GM23338 (cell line): ENCODE measurements at regions not wholly inside any gene's neighbourhood (a gene's known extent, or its start where the extent isn't known, plus 50 kb on each side); places are given as distances from the start of the nearest gene placed in this dataset.

Experiments
- ATAC-seq: fragments of 200-7000 bp; cut with Tn5 transposase; 3 replicates; pipeline ENCODE4 v1.9.1; 2020
- DNase-seq: peaks from one replicate; pipeline ENCODE4 v3.0.0-alpha.2; 2015; ENCODE audit warnings: low spot score
- H2AFZ ChIP-seq: fragments of 200-600 bp; sonication (generic); 2 replicates; pipeline ENCODE4 v1.8.0; 2016; ENCODE audit warnings: antibody characterized with exemption, mild to moderate bottlenecking, moderate library complexity
- H3F3A ChIP-seq: fragments of 200-600 bp; sonication (generic); replicated peaks from 2 replicates; pipeline ENCODE4 v1.8.0; 2017; ENCODE audit warnings: antibody characterized with exemption, mixed run types, low read depth
- H3K27ac ChIP-seq: fragments of 200-600 bp; sonication (generic); 2 replicates; pipeline ENCODE4 v1.6.1; 2016; ENCODE audit warnings: low read depth
- H3K27me3 ChIP-seq: fragments of 200-600 bp; sonication (generic); 2 replicates; pipeline ENCODE4 v1.8.0; 2016; ENCODE audit warnings: mild to moderate bottlenecking, mixed run types, moderate library complexity; ENCODE audit not compliant: insufficient read depth
- H3K36me3 ChIP-seq: fragments of 200-600 bp; sonication (generic); 2 replicates; pipeline ENCODE4 v1.8.0; 2016; ENCODE audit warnings: mild to moderate bottlenecking; ENCODE audit not compliant: insufficient read depth
- H3K4me1 ChIP-seq: fragments of 200-600 bp; sonication (generic); 2 replicates; pipeline ENCODE4 v1.8.0; 2016; ENCODE audit warnings: mild to moderate bottlenecking, moderate library complexity; ENCODE audit not compliant: insufficient read depth
- H3K4me2 ChIP-seq: fragments of 200-600 bp; sonication (generic); 2 replicates; pipeline ENCODE4 v1.7.1; 2017; ENCODE audit warnings: mixed run types
- H3K4me3 ChIP-seq: fragments of 200-600 bp; sonication (generic); 2 replicates; pipeline ENCODE4 v1.6.1; 2016; ENCODE audit warnings: mixed run types
- H3K79me2 ChIP-seq: fragments of 200-600 bp; sonication (generic); replicated peaks from 2 replicates; pipeline ENCODE4 v1.8.0; 2017; ENCODE audit warnings: mild to moderate bottlenecking; ENCODE audit not compliant: insufficient read depth
- H3K9me2 ChIP-seq: fragments of 200-600 bp; sonication (generic); 2 replicates; pipeline ENCODE4 v1.8.0; 2017; ENCODE audit not compliant: insufficient read depth
- H4K20me1 ChIP-seq: fragments of 200-600 bp; sonication (generic); replicated peaks from 2 replicates; pipeline ENCODE4 v1.8.0; 2017; ENCODE audit warnings: mild to moderate bottlenecking; ENCODE audit not compliant: insufficient read depth
- H3K27ac Mint-ChIP-seq: 2 replicates; pipeline ENCODE4 v1.8.0; 2020; ENCODE audit warnings: inconsistent platforms, mild to moderate bottlenecking, moderate library complexity, mixed read lengths
- H3K27me3 Mint-ChIP-seq: 3 replicates; pipeline ENCODE4 v1.8.0; 2022; ENCODE audit warnings: low read depth, mild to moderate bottlenecking, moderate library complexity, mixed read lengths, inconsistent platforms; ENCODE audit not compliant: insufficient read depth, poor library complexity
- H3K36me3 Mint-ChIP-seq: 3 replicates; pipeline ENCODE4 v1.8.0; 2021; ENCODE audit warnings: low read depth, mild to moderate bottlenecking, inconsistent platforms, moderate library complexity, mixed read lengths
- H3K4me1 Mint-ChIP-seq: 3 replicates; pipeline ENCODE4 v1.8.0; 2020; ENCODE audit warnings: mild to moderate bottlenecking, inconsistent platforms, mixed read lengths
- H3K4me3 Mint-ChIP-seq: 3 replicates; pipeline ENCODE4 v1.8.0; 2021; ENCODE audit warnings: moderate library complexity, mild to moderate bottlenecking, inconsistent platforms, mixed read lengths
- H3K9me3 Mint-ChIP-seq: 3 replicates; pipeline ENCODE4 v1.8.0; 2020; ENCODE audit warnings: moderate library complexity, mild to moderate bottlenecking, inconsistent platforms, mixed read lengths
- CREB1 ChIP-seq: fragments of 250-450 bp; sonication (Bioruptor Pico); IDR thresholded peaks from 2 replicates; pipeline ENCODE4 v1.5.0; 2020; ENCODE audit warnings: low read depth, mild to moderate bottlenecking, moderate library complexity
- CTCF ChIP-seq, 2 experiments: fragments of 200-600 bp in 1 of 2; sonication (generic) in 1 of 2; conservative IDR thresholded peaks; 2 replicates each; pipeline versions ENCODE4 v1.5.1 to v1.6.1; 2016 to 2017; ENCODE audit warnings: antibody characterized with exemption in 2 of 2, low read depth in 2 of 2, mild to moderate bottlenecking in 2 of 2, moderate library complexity in 1 of 2
- ETS1 ChIP-seq: IDR thresholded peaks from 2 replicates; pipeline ENCODE4 v1.6.1; 2016; ENCODE audit warnings: antibody characterized with exemption
- EZH2 ChIP-seq: fragments of 200-600 bp; sonication (generic); IDR thresholded peaks from one replicate; pipeline ENCODE4 v1.8.0; 2017; ENCODE audit warnings: antibody characterized with exemption, mild to moderate bottlenecking, low read depth; ENCODE audit not compliant: unreplicated experiment
- EZH2phosphoT487 ChIP-seq: fragments of 200-600 bp; sonication (generic); IDR thresholded peaks from one replicate; pipeline ENCODE4 v1.8.1; 2018; ENCODE audit warnings: antibody characterized with exemption; ENCODE audit not compliant: unreplicated experiment
- NANOG ChIP-seq: IDR thresholded peaks from 2 replicates; pipeline ENCODE4 v1.6.1; 2016; ENCODE audit warnings: antibody characterized with exemption, borderline replicate concordance
- POLR2AphosphoS5 ChIP-seq: IDR thresholded peaks from 2 replicates; pipeline ENCODE4 v1.6.1; 2016; ENCODE audit warnings: antibody characterized with exemption, low read depth
- STAT1 ChIP-seq: IDR thresholded peaks from one replicate; pipeline ENCODE4 v1.6.1; 2016; ENCODE audit warnings: antibody characterized with exemption; ENCODE audit not compliant: unreplicated experiment
- ZNF114 ChIP-seq: fragments of 250-450 bp; sonication (Bioruptor Pico); IDR thresholded peaks from 2 replicates; pipeline ENCODE4 v1.5.0; 2020; ENCODE audit warnings: mild to moderate bottlenecking, moderate library complexity
- ZNF331 ChIP-seq: fragments of 250-450 bp; sonication (Bioruptor Pico); IDR thresholded peaks from 2 replicates; pipeline ENCODE4 v1.5.0; 2020; ENCODE audit warnings: low read depth, mild to moderate bottlenecking, moderate library complexity
- ZNF462 ChIP-seq: fragments of 250-450 bp; sonication (Bioruptor Pico); IDR thresholded peaks from 2 replicates; pipeline ENCODE4 v1.5.0; 2020; ENCODE audit warnings: mild to moderate bottlenecking, moderate library complexity

- no peak overlapping the region for H2AFZ ChIP-seq
- DNase-seq (no peak), ATAC-seq (no peak)
- TF ChIP-seq EZH2: no peak
- no peaks in the 10 kb centered on the region for H3F3A ChIP-seq
- H3K79me2 ChIP-seq: no peaks in the 10 kb centered on the region
- no peaks in the 10 kb centered on the region for H3K9me2 ChIP-seq
- no peaks in the 10 kb centered on the region for H4K20me1 ChIP-seq
- peaks cover 3% of the 10 kb centered on the region; the same call in 1 of the 2 replicates for H3K4me1 ChIP-seq
- Mint-ChIP-seq H3K36me3 (peaks cover 9% of the 10 kb centered on the region; the same call in 1 of the 3 replicates), H3K4me3 (no peak overlapping the region), H3K9me3 (peaks cover 9% of the 10 kb centered on the region), H3K27me3 (no peaks in the 10 kb centered on the region), H3K27ac (no peak overlapping the region), H3K4me1 (no peaks in the 10 kb centered on the region; the same call in 2 of the 3 replicates)
- H3K27me3 ChIP-seq: no peaks in the 10 kb centered on the region
- peaks cover 5% of the 10 kb centered on the region; the same call in 1 of the 2 replicates for H3K36me3 ChIP-seq
- no peak overlapping the region for H3K4me3 ChIP-seq
- no peak overlapping the region for H3K4me2 ChIP-seq
- H3K27ac ChIP-seq: no peak overlapping the region
These were observed 61.8 kb upstream of the NRP1 start for GRCh38 chr10:33396279-33396678.

- H3K4me1 Mint-ChIP-seq: no peaks in the 10 kb centered on the region; the same call in 2 of the 3 replicates
- DNase-seq (no peak), ATAC-seq (no peak)
- H3K27me3 Mint-ChIP-seq: no peaks in the 10 kb centered on the region
- Histone ChIP-seq H3K27me3 (no peaks in the 10 kb centered on the region), H3K4me2 (no peak overlapping the region), H3K4me1 (peaks cover 3% of the 10 kb centered on the region; the same call in 1 of the 2 replicates), H3K4me3 (no peak overlapping the region), H3F3A (no peaks in the 10 kb centered on the region), H3K79me2 (no peaks in the 10 kb centered on the region), H3K9me2 (no peaks in the 10 kb centered on the region), H2AFZ (no peak overlapping the region), H3K36me3 (peaks cover 5% of the 10 kb centered on the region; the same call in 1 of the 2 replicates), H4K20me1 (no peaks in the 10 kb centered on the region), H3K27ac (no peak overlapping the region)
- H3K27ac Mint-ChIP-seq: no peak overlapping the region
- H3K36me3 Mint-ChIP-seq: peaks cover 9% of the 10 kb centered on the region; the same call in 1 of the 3 replicates
- H3K4me3 Mint-ChIP-seq: no peak overlapping the region
- H3K9me3 Mint-ChIP-seq: peaks cover 9% of the 10 kb centered on the region
- TF ChIP-seq ZNF114 (CRISPR knock-in tag) (no peak), EZH2phosphoT487 (no peak), ETS1 (no peak), ZNF331 (CRISPR knock-in tag) (no peak), CREB1 (CRISPR knock-in tag) (no peak), ZNF462 (no peak), NANOG (no peak), POLR2AphosphoS5 (no peak), EZH2 (no peak), STAT1 (no peak), CTCF (conservative IDR thresholded peaks at IDR 0.05; ENCODE audit: low read depth in 2 of 2) (no peak)
These were observed 60.7 kb upstream of the NRP1 start for GRCh38 chr10:33395201-33395600.
